K562 (cell line): ENCODE measurements at regions not wholly inside any gene's neighbourhood (a gene's known extent, or its start where the extent isn't known, plus 50 kb on each side); places are given as distances from the start of the nearest gene placed in this dataset.

ENCODE experiments used
- CEBPB ChIP-seq: fragments of 450-650 bp; IDR thresholded peaks from 2 replicates; pipeline ENCODE4 v1.6.1; 2016; ENCODE audit warnings: missing genetic modification characterization, missing compliant biosample characterization
- CTCF ChIP-seq, 3 experiments: IDR thresholded peaks in 2 of 3; conservative IDR thresholded peaks in 1 of 3; 2 replicates each; pipeline ENCODE4 v1.5.1; 2011 to 2012; ENCODE audit warnings: low read length in 3 of 3, mild to moderate bottlenecking in 3 of 3, control low read depth in 2 of 3, improper control_type of control experiment in 1 of 3, inconsistent platforms in 1 of 3, low read depth in 1 of 3, mixed read lengths in 1 of 3, moderate library complexity in 1 of 3; ENCODE audit not compliant: insufficient read depth in 2 of 3
- JUN ChIP-seq, 2 experiments: sonication (generic) in 1 of 2; formaldehyde crosslinking in 1 of 2; IDR thresholded peaks; 2 replicates each; pipeline versions ENCODE4 v1.6.1 to v1.8.0; 2012 to 2022; ENCODE audit warnings: borderline replicate concordance in 2 of 2, mild to moderate bottlenecking in 2 of 2, improper control_type of control experiment in 1 of 2, low read depth in 1 of 2, low read length in 1 of 2, missing genetic modification reagents in 1 of 2
- JUND ChIP-seq, 2 experiments: IDR thresholded peaks; 2 replicates in 1 of 2; 3 replicates in 1 of 2; pipeline ENCODE4 v1.6.1; 2011; ENCODE audit warnings: borderline replicate concordance in 2 of 2, low read depth in 2 of 2, low read length in 2 of 2, improper control_type of control experiment in 1 of 2, missing biosample characterization in 1 of 2, missing genetic modification characterization in 1 of 2, missing genetic modification reagents in 1 of 2
- LCOR ChIP-seq: sonication (generic); formaldehyde crosslinking; IDR thresholded peaks from 2 replicates; pipeline ENCODE4 v1.8.0; 2022; ENCODE audit warnings: mild to moderate bottlenecking, missing genetic modification reagents
- MAZ ChIP-seq, 2 experiments: fragments of 450-650 bp in 1 of 2; sonication (generic) in 1 of 2; formaldehyde crosslinking; IDR thresholded peaks in 1 of 2; conservative IDR thresholded peaks in 1 of 2; 2 replicates each; pipeline versions ENCODE4 v1.4.0 to v1.5.0; 2020; ENCODE audit warnings: mild to moderate bottlenecking in 1 of 2, missing genetic modification reagents in 1 of 2
- PCBP1 ChIP-seq: fragments of 200-400 bp; formaldehyde crosslinking; IDR thresholded peaks from 2 replicates; pipeline ENCODE4 v1.6.1; 2018; ENCODE audit warnings: mild to moderate bottlenecking, low read depth, low read length; ENCODE audit not compliant: poor library complexity, severe bottlenecking
- TAF1 ChIP-seq: IDR thresholded peaks from 2 replicates; pipeline ENCODE4 v1.6.1; 2011; ENCODE audit warnings: mild to moderate bottlenecking, low read length, moderate library complexity; ENCODE audit not compliant: insufficient read depth, control insufficient read depth, severe bottlenecking; ENCODE audit errors: extremely low read depth
- THRAP3 ChIP-seq: fragments of 450-650 bp; IDR thresholded peaks from 2 replicates; pipeline ENCODE4 v1.6.1; 2016; ENCODE audit warnings: mild to moderate bottlenecking, inconsistent platforms, borderline replicate concordance
- YY1 ChIP-seq, 3 experiments: IDR thresholded peaks; 2 replicates each; pipeline ENCODE4 v1.6.1; 2011; ENCODE audit warnings: low read length in 2 of 3, mild to moderate bottlenecking in 2 of 3, moderate library complexity in 2 of 3, borderline replicate concordance in 1 of 3, control low read depth in 1 of 3, low read depth in 1 of 3; ENCODE audit not compliant: insufficient read depth in 3 of 3, insufficient replicate concordance in 2 of 3, control insufficient read depth in 1 of 3, insufficient read length in 1 of 3; ENCODE audit errors: extremely low read depth in 1 of 3
- ZNF3 ChIP-seq: fragments of 250-450 bp; sonication (Bioruptor Pico); IDR thresholded peaks from 2 replicates; pipeline ENCODE4 v1.5.0; 2021; ENCODE audit warnings: mild to moderate bottlenecking, moderate library complexity
- TF ChIP-seq, protein P1 (sequence below), 2 experiments: IDR thresholded peaks; 2 replicates each; pipeline ENCODE4 v1.6.1; 2011; ENCODE audit warnings: borderline replicate concordance in 1 of 2, control low read depth in 1 of 2, low read depth in 1 of 2, low read length in 1 of 2, mild to moderate bottlenecking in 1 of 2, mixed read lengths in 1 of 2, moderate library complexity in 1 of 2; ENCODE audit not compliant: insufficient read depth in 1 of 2, insufficient read length in 1 of 2, poor library complexity in 1 of 2, severe bottlenecking in 1 of 2; ENCODE audit errors: extremely low read depth in 1 of 2

DNA sequence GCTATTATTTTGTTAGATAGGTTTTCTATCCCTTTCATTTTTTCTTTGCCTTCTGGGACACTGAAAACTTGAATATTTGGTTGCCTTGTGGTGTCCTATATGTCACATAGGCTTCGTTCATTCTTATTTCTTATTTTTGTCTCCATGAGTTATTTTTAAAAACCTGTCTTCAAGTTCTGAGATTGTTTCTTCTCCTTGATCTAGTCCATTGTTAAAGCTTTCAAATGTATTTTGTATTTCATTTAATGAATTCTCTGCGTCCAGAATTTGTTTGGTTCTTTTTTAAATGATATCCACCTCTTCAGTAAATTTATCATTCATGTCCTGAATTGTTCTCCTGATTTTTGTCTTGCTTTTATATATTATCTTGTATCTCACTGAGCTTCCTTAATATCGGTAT, 243.2 kb upstream of the BMP2 start:
- no peak for TF ChIP-seq CEBPB (tag)
- TF ChIP-seq THRAP3, result no peak
- TF ChIP-seq JUND (IDR thresholded peaks at IDR 0.05; ENCODE audit: borderline replicate concordance, low read depth, low read length), result no peak
- TF ChIP-seq JUND (tag; IDR thresholded peaks at IDR 0.05; ENCODE audit: borderline replicate concordance, low read depth, low read length), result no peak
- TF ChIP-seq LCOR, result no peak
- no peak for TF ChIP-seq TAF1
- no peak for TF ChIP-seq CTCF (IDR thresholded peaks at IDR 0.05 in 2 of 3, conservative IDR thresholded peaks at IDR 0.05 in 1 of 3; ENCODE audit: insufficient read depth in 2 of 3, low read depth in 1 of 3, low read length in 3 of 3)
- no peak for TF ChIP-seq JUN (IDR thresholded peaks at IDR 0.05; ENCODE audit: borderline replicate concordance, low read depth, low read length)
- TF ChIP-seq JUN (CRISPR knock-in tag; IDR thresholded peaks at IDR 0.05; ENCODE audit: borderline replicate concordance), result no peak
- no peak for TF ChIP-seq YY1 (IDR thresholded peaks at IDR 0.05; ENCODE audit: borderline replicate concordance in 1 of 3, control insufficient read depth in 1 of 3, extremely low read depth in 1 of 3, insufficient read depth in 3 of 3, insufficient read length in 1 of 3, insufficient replicate concordance in 2 of 3, low read depth in 1 of 3, low read length in 2 of 3)
- TF ChIP-seq MAZ (CRISPR knock-in tag; conservative IDR thresholded peaks at IDR 0.05 in 1 of 2, IDR thresholded peaks at IDR 0.05 in 1 of 2), result no peak
- no peak for TF ChIP-seq ZNF3 (CRISPR knock-in tag)
- no peak for TF ChIP-seq PCBP1
- TF ChIP-seq, protein P1, sequence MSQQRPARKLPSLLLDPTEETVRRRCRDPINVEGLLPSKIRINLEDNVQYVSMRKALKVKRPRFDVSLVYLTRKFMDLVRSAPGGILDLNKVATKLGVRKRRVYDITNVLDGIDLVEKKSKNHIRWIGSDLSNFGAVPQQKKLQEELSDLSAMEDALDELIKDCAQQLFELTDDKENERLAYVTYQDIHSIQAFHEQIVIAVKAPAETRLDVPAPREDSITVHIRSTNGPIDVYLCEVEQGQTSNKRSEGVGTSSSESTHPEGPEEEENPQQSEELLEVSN (IDR thresholded peaks at IDR 0.05; ENCODE audit: borderline replicate concordance in 1 of 2, extremely low read depth in 1 of 2, insufficient read depth in 1 of 2, insufficient read length in 1 of 2, low read depth in 1 of 2, low read length in 1 of 2, poor library complexity in 1 of 2, severe bottlenecking in 1 of 2), result no peak
